Caco-2 (cell line): ENCODE measurements at regions not wholly inside any gene's neighbourhood (a gene's known extent, or its start where the extent isn't known, plus 50 kb on each side); places are given as distances from the start of the nearest gene placed in this dataset.

Source experiments
- BruUV-seq: library from RNA; stranded (reverse); fragments of 400-500 nt; replicated peaks from 2 replicates; lab custom pipeline; 2021; lab: Mats Ljungman, UMichigan
- CTCF ChIA-PET: fragments of 300-600 bp; sonication (Branson Sonifier 250); formaldehyde crosslinking; loops from one replicate; lab custom pipeline; 2022; ENCODE audit warnings: antibody characterized with exemption; lab: Charles Lee
- POLR2A ChIA-PET: fragments of 300-600 bp; sonication (Branson Sonifier 250); formaldehyde crosslinking; loops from one replicate; lab custom pipeline; 2022; ENCODE audit warnings: antibody characterized with exemption; lab: Charles Lee
- DNase-seq, 2 experiments: peaks; one replicate each; pipeline versions ENCODE4 v3.0.0 to v3.0.0-alpha.2; 2020 to 2022
- H3K27me3 ChIP-seq: replicated peaks from 2 replicates; pipeline ENCODE4 v1.6.0; 2011; ENCODE audit warnings: low read length; ENCODE audit not compliant: control insufficient read depth, insufficient read depth
- H3K36me3 ChIP-seq: 2 replicates; pipeline ENCODE4 v1.5.1; 2011; ENCODE audit warnings: low read length; ENCODE audit not compliant: control insufficient read depth, insufficient read depth
- H3K4me1 ChIP-seq: fragments of 250-450 bp; sonication (Bioruptor Pico); 2 replicates; pipeline ENCODE4 v1.5.1; 2020; ENCODE audit warnings: mild to moderate bottlenecking
- H3K4me3 ChIP-seq: 2 replicates; pipeline ENCODE4 v1.5.1; 2011; ENCODE audit warnings: low read depth, mild to moderate bottlenecking, control low read depth, low read length
- H3K9me3 ChIP-seq: fragments of 250-450 bp; sonication (Bioruptor Pico); 2 replicates; pipeline ENCODE4 v1.5.1; 2020; ENCODE audit warnings: mild to moderate bottlenecking, moderate library complexity
- H3K27ac Mint-ChIP-seq: one replicate; pipeline ENCODE4 v1.8.0; 2022; ENCODE audit warnings: mixed read lengths; ENCODE audit not compliant: unreplicated experiment
- H3K27me3 Mint-ChIP-seq: one replicate; pipeline ENCODE4 v1.8.0; 2022; ENCODE audit warnings: mixed read lengths; ENCODE audit not compliant: insufficient read depth, unreplicated experiment
- H3K36me3 Mint-ChIP-seq: one replicate; pipeline ENCODE4 v1.8.0; 2022; ENCODE audit warnings: mild to moderate bottlenecking, mixed read lengths; ENCODE audit not compliant: insufficient read depth, unreplicated experiment
- H3K4me1 Mint-ChIP-seq: one replicate; pipeline ENCODE4 v1.8.0; 2022; ENCODE audit warnings: low read depth, mixed read lengths; ENCODE audit not compliant: unreplicated experiment
- H3K4me3 Mint-ChIP-seq: one replicate; pipeline ENCODE4 v1.8.0; 2022; ENCODE audit warnings: mild to moderate bottlenecking, moderate library complexity, mixed read lengths; ENCODE audit not compliant: unreplicated experiment
- H3K9me3 Mint-ChIP-seq: one replicate; pipeline ENCODE4 v1.8.0; 2022; ENCODE audit warnings: mixed read lengths; ENCODE audit not compliant: unreplicated experiment
- intact Hi-C: fragments of 100-400 bp; cut with micrococcal nuclease; formaldehyde crosslinking; loops from one replicate; pipeline ENCODE4 v1.10.0; 2022; ENCODE audit not compliant: unreplicated experiment
- TF ChIP-seq, protein P1 (sequence below), 2 experiments: fragments of 200-600 bp in 1 of 2; IDR thresholded peaks; 1 replicate in 1 of 2; 2 replicates in 1 of 2; pipeline versions ENCODE4 v1.5.1 to v1.8.0; 2011 to 2022; ENCODE audit warnings: antibody characterized with exemption in 1 of 2, control low read depth in 1 of 2, inconsistent platforms in 1 of 2, low read depth in 1 of 2, low read length in 1 of 2, mild to moderate bottlenecking in 1 of 2, moderate library complexity in 1 of 2; ENCODE audit not compliant: insufficient read depth in 1 of 2, severe bottlenecking in 1 of 2, unreplicated experiment in 1 of 2

DNA sequence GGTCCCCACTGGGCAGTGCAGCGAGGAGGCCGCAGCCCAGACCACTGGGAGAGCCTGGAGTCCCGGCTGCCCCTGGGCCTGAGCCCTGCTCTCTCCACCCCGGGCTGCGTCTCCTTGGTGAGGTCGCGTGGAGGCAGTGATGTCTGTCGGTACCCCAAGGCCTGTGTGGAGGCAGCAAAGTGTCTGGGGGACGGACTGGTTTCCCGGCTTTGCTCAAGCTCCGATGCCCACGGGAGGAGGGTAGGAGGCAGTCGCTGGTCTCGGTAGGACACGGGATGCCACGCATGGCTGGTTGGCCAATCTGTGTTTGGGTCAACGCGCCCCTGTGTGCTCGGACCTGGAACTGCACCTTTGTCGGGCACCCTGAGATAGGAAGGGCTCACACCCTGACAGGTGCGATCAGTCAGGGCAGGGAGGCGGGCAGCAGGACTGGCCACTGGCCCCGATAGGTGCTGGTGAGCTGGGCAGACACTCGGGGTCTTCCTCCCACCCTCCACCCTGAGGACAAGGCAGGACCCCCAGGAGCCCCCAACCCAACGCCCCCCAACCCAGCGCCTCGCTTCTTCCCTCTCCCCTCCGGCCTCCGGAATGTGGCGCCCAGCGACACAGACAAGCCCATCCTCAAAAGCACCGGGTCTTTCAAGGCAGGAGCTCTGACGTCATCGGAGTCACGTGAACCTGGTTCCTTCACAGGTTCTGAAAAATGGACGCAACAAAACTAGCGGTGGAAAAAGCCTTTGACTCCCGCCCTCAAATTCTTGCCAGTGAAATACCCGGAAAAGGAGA, 288.6 kb downstream of the NDUFA10 start:
- H3K9me3 ChIP-seq = no peaks in the 10 kb centered on the region
- H3K36me3 Mint-ChIP-seq = no peaks in the 10 kb centered on the region
- no peaks in the 10 kb centered on the region for H3K27me3 Mint-ChIP-seq
- no peaks in the 10 kb centered on the region for H3K4me1 ChIP-seq
- no peak overlapping the region for H3K4me3 ChIP-seq
- no peaks in the 10 kb centered on the region for H3K36me3 ChIP-seq
- no peak for DNase-seq
- no peak overlapping the region for H3K4me3 Mint-ChIP-seq
- BruUV-seq = no TSS peak
- intact Hi-C loops = no loop called here
- POLR2A ChIA-PET = no interaction called here
- H3K4me1 Mint-ChIP-seq = no peaks in the 10 kb centered on the region
- H3K27ac Mint-ChIP-seq = no peak overlapping the region
- TF ChIP-seq, protein P1, sequence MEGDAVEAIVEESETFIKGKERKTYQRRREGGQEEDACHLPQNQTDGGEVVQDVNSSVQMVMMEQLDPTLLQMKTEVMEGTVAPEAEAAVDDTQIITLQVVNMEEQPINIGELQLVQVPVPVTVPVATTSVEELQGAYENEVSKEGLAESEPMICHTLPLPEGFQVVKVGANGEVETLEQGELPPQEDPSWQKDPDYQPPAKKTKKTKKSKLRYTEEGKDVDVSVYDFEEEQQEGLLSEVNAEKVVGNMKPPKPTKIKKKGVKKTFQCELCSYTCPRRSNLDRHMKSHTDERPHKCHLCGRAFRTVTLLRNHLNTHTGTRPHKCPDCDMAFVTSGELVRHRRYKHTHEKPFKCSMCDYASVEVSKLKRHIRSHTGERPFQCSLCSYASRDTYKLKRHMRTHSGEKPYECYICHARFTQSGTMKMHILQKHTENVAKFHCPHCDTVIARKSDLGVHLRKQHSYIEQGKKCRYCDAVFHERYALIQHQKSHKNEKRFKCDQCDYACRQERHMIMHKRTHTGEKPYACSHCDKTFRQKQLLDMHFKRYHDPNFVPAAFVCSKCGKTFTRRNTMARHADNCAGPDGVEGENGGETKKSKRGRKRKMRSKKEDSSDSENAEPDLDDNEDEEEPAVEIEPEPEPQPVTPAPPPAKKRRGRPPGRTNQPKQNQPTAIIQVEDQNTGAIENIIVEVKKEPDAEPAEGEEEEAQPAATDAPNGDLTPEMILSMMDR (IDR thresholded peaks at IDR 0.05; ENCODE audit: insufficient read depth in 1 of 2, low read depth in 1 of 2, low read length in 1 of 2, severe bottlenecking in 1 of 2, unreplicated experiment in 1 of 2) = no peak
- CTCF ChIA-PET = interaction anchor here (0.6 kb wide), 1 partner anchor 116 kb away, joined by 3 read pairs; no protein-coding TSS in a partner anchor
- H3K27me3 ChIP-seq = no peaks in the 10 kb centered on the region
- no peaks in the 10 kb centered on the region for H3K9me3 Mint-ChIP-seq

DNA sequence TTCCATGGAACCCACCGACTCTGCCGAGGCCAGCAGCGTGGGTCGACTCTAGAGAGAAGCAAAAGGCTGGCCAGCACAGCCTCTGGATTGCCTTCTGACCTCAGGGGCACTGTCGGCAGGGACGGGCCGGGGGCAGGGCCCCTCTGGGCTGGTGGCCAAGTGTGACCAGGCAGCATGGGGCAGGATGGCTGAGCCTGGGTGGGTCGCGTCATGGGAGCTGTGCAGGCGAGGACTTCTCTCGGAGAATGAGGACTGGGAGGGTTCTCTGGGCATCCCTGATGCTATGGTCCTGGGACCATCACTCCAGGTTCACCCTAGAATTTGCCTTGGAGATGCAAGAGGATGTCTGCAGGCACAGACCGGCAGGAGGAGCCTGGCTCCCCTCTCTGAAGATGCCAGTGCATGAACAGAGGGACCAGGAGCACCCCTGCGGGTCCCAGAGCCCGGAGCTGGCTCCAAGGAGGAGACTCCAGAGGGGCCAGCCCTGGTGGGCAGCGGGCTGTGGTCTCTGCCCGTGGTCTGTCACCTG, 289.2 kb downstream of the NDUFA10 start:
- H3K27ac Mint-ChIP-seq = no peak overlapping the region
- Histone ChIP-seq H3K36me3 (no peaks in the 10 kb centered on the region), H3K27me3 (no peaks in the 10 kb centered on the region), H3K4me1 (no peaks in the 10 kb centered on the region), H3K9me3 (no peaks in the 10 kb centered on the region), H3K4me3 (no peak overlapping the region)
- H3K4me1 Mint-ChIP-seq = no peaks in the 10 kb centered on the region
- CTCF ChIA-PET = no interaction called here
- intact Hi-C loops = no loop called here
- TF ChIP-seq, protein P1 (IDR thresholded peaks at IDR 0.05; ENCODE audit: insufficient read depth in 1 of 2, low read depth in 1 of 2, low read length in 1 of 2, severe bottlenecking in 1 of 2, unreplicated experiment in 1 of 2) = no peak
- H3K4me3 Mint-ChIP-seq = no peak overlapping the region
- peaks cover 3% of the 10 kb centered on the region for H3K27me3 Mint-ChIP-seq
- POLR2A ChIA-PET = no interaction called here
- DNase-seq = no peak
- H3K9me3 Mint-ChIP-seq = no peaks in the 10 kb centered on the region
- BruUV-seq = no TSS peak
- H3K36me3 Mint-ChIP-seq = no peaks in the 10 kb centered on the region

DNA sequence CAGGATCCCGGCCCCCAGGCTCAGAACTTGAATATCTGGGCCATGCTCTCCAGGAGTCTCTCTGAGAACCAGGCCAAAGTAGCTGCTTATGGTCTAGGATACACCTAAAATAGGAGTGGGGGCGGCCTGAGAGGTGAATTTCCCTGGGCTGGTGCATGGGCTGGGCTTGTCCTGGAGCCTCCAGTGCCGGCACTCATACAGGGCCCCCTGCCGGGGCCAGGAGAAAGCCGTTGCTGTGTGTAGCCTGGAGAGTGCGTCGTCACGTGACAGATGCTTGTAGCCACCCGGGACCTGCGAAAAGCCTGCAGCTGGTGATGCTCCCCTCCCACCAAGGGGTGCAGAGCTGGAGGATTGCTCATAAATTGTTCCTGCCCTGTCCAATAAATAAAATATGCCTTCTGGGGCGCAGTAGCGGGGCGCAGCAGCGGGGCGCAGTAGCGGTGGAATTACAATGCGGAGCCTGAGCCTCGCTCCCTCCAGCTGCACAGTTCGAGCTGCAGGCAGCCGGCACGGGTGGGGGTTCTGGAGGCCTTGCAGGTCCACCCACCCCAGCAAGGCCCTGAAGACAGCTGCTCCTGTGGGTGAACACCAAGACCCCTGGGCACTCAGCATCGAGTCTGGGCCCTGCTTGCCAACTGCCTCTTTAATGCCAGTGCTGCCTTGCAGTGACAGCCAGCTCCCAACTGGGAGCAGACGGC, 289.9 kb downstream of the NDUFA10 start:
- POLR2A ChIA-PET = no interaction called here

More for the DNA sequence above, 289.9 kb downstream of the NDUFA10 start:
- no peak overlapping the region for H3K4me3 ChIP-seq
- no peaks in the 10 kb centered on the region for H3K4me1 ChIP-seq
- CTCF ChIA-PET = no interaction called here
- no peaks in the 10 kb centered on the region for H3K27me3 ChIP-seq
- H3K36me3 ChIP-seq = no peaks in the 10 kb centered on the region
- no peaks in the 10 kb centered on the region for H3K9me3 Mint-ChIP-seq
- no peak overlapping the region for H3K4me3 Mint-ChIP-seq
- H3K27ac Mint-ChIP-seq = no peak overlapping the region
- DNase-seq = no peak
- H3K4me1 Mint-ChIP-seq = no peaks in the 10 kb centered on the region
- TF ChIP-seq, protein P1 (IDR thresholded peaks at IDR 0.05; ENCODE audit: insufficient read depth in 1 of 2, low read depth in 1 of 2, low read length in 1 of 2, severe bottlenecking in 1 of 2, unreplicated experiment in 1 of 2) = no peak
- H3K27me3 Mint-ChIP-seq = peaks cover 6% of the 10 kb centered on the region
- H3K9me3 ChIP-seq = no peaks in the 10 kb centered on the region
- BruUV-seq = no TSS peak
- intact Hi-C loops = no loop called here
- no peaks in the 10 kb centered on the region for H3K36me3 Mint-ChIP-seq
